ENCODE measurements at regions not wholly inside any gene's neighbourhood (a gene's known extent, or its start where the extent isn't known, plus 50 kb on each side); places are given as distances from the start of the nearest gene placed in this dataset.

GRCh38 chr16:26901196-26901861 is 165.4 kb upstream of the C16orf82 start:
- DNase-seq (ENCODE audit: low spot score) (no peak), ATAC-seq (ENCODE audit: insufficient number of reproducible peaks, low FRiP score, low read depth) (no peak)
- Histone ChIP-seq H3K9me3 (no peaks in the 10 kb centered on the region), H3K36me3 (no peaks in the 10 kb centered on the region), H3K4me1 (ENCODE audit: control insufficient read depth in 1 of 2, low read depth in 2 of 2) (no peaks in the 10 kb centered on the region), H3K27ac (no peak overlapping the region), H3K4me3 (no peak overlapping the region), H3K27me3 (replicated peaks; ENCODE audit: insufficient read depth) (no peaks in the 10 kb centered on the region)
- no peak for TF ChIP-seq CTCF (IDR thresholded peaks at IDR 0.05)

GRCh38 chr16:26901983-26902382 is 164.7 kb upstream of the C16orf82 start:
- DNase-seq (ENCODE audit: low spot score) (no peak), ATAC-seq (ENCODE audit: insufficient number of reproducible peaks, low FRiP score, low read depth) (no peak)
- no peaks in the 10 kb centered on the region for H3K9me3 ChIP-seq
- H3K27ac ChIP-seq = no peak overlapping the region
- H3K36me3 ChIP-seq = no peaks in the 10 kb centered on the region
- no peak overlapping the region for H3K4me3 ChIP-seq
- no peaks in the 10 kb centered on the region for H3K4me1 ChIP-seq (ENCODE audit: control insufficient read depth in 1 of 2, low read depth in 2 of 2)
- TF ChIP-seq CTCF (IDR thresholded peaks at IDR 0.05) = no peak
- no peaks in the 10 kb centered on the region for H3K27me3 ChIP-seq (replicated peaks; ENCODE audit: insufficient read depth)

- no peak for TF ChIP-seq CTCF (IDR thresholded peaks at IDR 0.05)
- H3K27me3 ChIP-seq (replicated peaks; ENCODE audit: insufficient read depth) = no peaks in the 10 kb centered on the region
- no peak for ATAC-seq (ENCODE audit: insufficient number of reproducible peaks, low FRiP score, low read depth)
- H3K9me3 ChIP-seq = no peaks in the 10 kb centered on the region
- H3K4me3 ChIP-seq = no peak overlapping the region
- H3K27ac ChIP-seq = no peak overlapping the region
- DNase-seq (ENCODE audit: low spot score) = no peak
- H3K4me1 ChIP-seq (ENCODE audit: control insufficient read depth in 1 of 2, low read depth in 2 of 2) = no peaks in the 10 kb centered on the region
- no peaks in the 10 kb centered on the region for H3K36me3 ChIP-seq
These were observed 161.4 kb upstream of the C16orf82 start for GRCh38 chr16:26905336-26905735.

- H3K27ac ChIP-seq = no peak overlapping the region
- no peak for TF ChIP-seq CTCF (IDR thresholded peaks at IDR 0.05)
- no peaks in the 10 kb centered on the region for H3K9me3 ChIP-seq
- ATAC-seq (ENCODE audit: insufficient number of reproducible peaks, low FRiP score, low read depth) (no peak), DNase-seq (ENCODE audit: low spot score) (no peak)
- H3K4me3 ChIP-seq = no peak overlapping the region
- no peaks in the 10 kb centered on the region for H3K27me3 ChIP-seq (replicated peaks; ENCODE audit: insufficient read depth)
- no peaks in the 10 kb centered on the region for H3K4me1 ChIP-seq (ENCODE audit: control insufficient read depth in 1 of 2, low read depth in 2 of 2)
- no peaks in the 10 kb centered on the region for H3K36me3 ChIP-seq
These were observed 157.1 kb upstream of the C16orf82 start for GRCh38 chr16:26909623-26910022.

- Histone ChIP-seq H3K4me3 (no peak overlapping the region), H3K36me3 (no peaks in the 10 kb centered on the region), H3K27ac (no peak overlapping the region), H3K4me1 (ENCODE audit: control insufficient read depth in 1 of 2, low read depth in 2 of 2) (no peaks in the 10 kb centered on the region), H3K27me3 (replicated peaks; ENCODE audit: insufficient read depth) (no peaks in the 10 kb centered on the region), H3K9me3 (no peaks in the 10 kb centered on the region)
- no peak for ATAC-seq (ENCODE audit: insufficient number of reproducible peaks, low FRiP score, low read depth)
- TF ChIP-seq CTCF (IDR thresholded peaks at IDR 0.05) = no peak
- DNase-seq (ENCODE audit: low spot score) = no peak
These were observed 155.3 kb upstream of the C16orf82 start for GRCh38 chr16:26911436-26911835.
